Smooth muscle cell (in vitro differentiated cells): ENCODE measurements at regions not wholly inside any gene's neighbourhood (a gene's known extent, or its start where the extent isn't known, plus 50 kb on each side); places are given as distances from the start of the nearest gene placed in this dataset.

Experiments
- DNase-seq: peaks from one replicate; lab custom pipeline; 2025; ENCODE audit not compliant: unreplicated experiment; lab: John Stamatoyannopoulos, UW
- H2AFZ ChIP-seq: fragments of 200-600 bp; sonication (generic); 2 replicates; pipeline ENCODE4 v1.6.0; 2016; ENCODE audit warnings: antibody characterized with exemption, low read depth, mild to moderate bottlenecking
- H3F3A ChIP-seq: fragments of 200-600 bp; sonication (generic); 2 replicates; pipeline ENCODE4 v1.6.0; 2017; ENCODE audit warnings: antibody characterized with exemption, low read depth
- H3K27ac ChIP-seq: fragments of 200-600 bp; sonication (generic); 2 replicates; pipeline ENCODE4 v1.5.1; 2016; ENCODE audit warnings: low read depth, mild to moderate bottlenecking
- H3K27me3 ChIP-seq: fragments of 200-600 bp; sonication (generic); 2 replicates; pipeline ENCODE4 v1.6.1; 2016; ENCODE audit warnings: low read depth, mild to moderate bottlenecking
- H3K36me3 ChIP-seq: fragments of 200-600 bp; sonication (generic); 2 replicates; pipeline ENCODE4 v1.5.1; 2016; ENCODE audit warnings: low read depth
- H3K4me1 ChIP-seq: fragments of 200-600 bp; sonication (generic); 2 replicates; pipeline ENCODE4 v1.5.1; 2016; ENCODE audit warnings: low read depth
- H3K4me2 ChIP-seq: fragments of 200-600 bp; sonication (generic); 2 replicates; pipeline ENCODE4 v1.6.0; 2016; ENCODE audit warnings: mild to moderate bottlenecking
- H3K4me3 ChIP-seq: fragments of 200-600 bp; sonication (generic); 2 replicates; pipeline ENCODE4 v1.5.1; 2016; ENCODE audit warnings: mild to moderate bottlenecking
- H3K79me2 ChIP-seq: fragments of 200-600 bp; sonication (generic); 2 replicates; pipeline ENCODE4 v1.6.0; 2016; ENCODE audit warnings: low read depth, mild to moderate bottlenecking
- H3K9ac ChIP-seq: fragments of 200-600 bp; sonication (generic); 2 replicates; pipeline ENCODE4 v1.6.0; 2016; ENCODE audit warnings: low read depth
- H3K9me3 ChIP-seq: fragments of 200-600 bp; sonication (generic); replicated peaks from 2 replicates; pipeline ENCODE4 v1.5.1; 2016; ENCODE audit warnings: low read depth
- H4K20me1 ChIP-seq: fragments of 200-600 bp; sonication (generic); 2 replicates; pipeline ENCODE4 v1.6.0; 2016; ENCODE audit warnings: low read depth
- CTCF ChIP-seq: fragments of 200-600 bp; sonication (generic); IDR thresholded peaks from 2 replicates; pipeline ENCODE4 v1.5.1; 2017; ENCODE audit warnings: borderline replicate concordance, mild to moderate bottlenecking, antibody characterized with exemption; ENCODE audit not compliant: insufficient read depth, poor library complexity, severe bottlenecking
- WGBS: methylation state at CpG from one replicate; pipeline ENCODE4 v1.1.7; 2016; ENCODE audit warnings: low lambda C conversion rate; 5-methylcytosine and 5-hydroxymethylcytosine counted together

- Histone ChIP-seq H3K79me2 (no peaks in the 10 kb centered on the region), H4K20me1 (no peaks in the 10 kb centered on the region), H3K9ac (no peak overlapping the region), H3K9me3 (no peaks in the 10 kb centered on the region), H3K4me1 (peaks cover 5% of the 10 kb centered on the region), H3K36me3 (no peaks in the 10 kb centered on the region), H2AFZ (no peak overlapping the region), H3K27ac (no peak overlapping the region), H3F3A (no peaks in the 10 kb centered on the region), H3K4me2 (no peak overlapping the region), H3K4me3 (no peak overlapping the region), H3K27me3 (no peaks in the 10 kb centered on the region)
- no peak for DNase-seq
- no peak for TF ChIP-seq CTCF
- WGBS = 92% methylated on average over 11 of the region's 11 CpGs
Measured at GRCh38 chr5:2300421-2300820, 417.7 kb upstream of the IRX4 start.

GRCh38 chr5:2299388-2300220 is 416.9 kb upstream of the IRX4 start:
- no peak overlapping the region for H3K27ac ChIP-seq
- TF ChIP-seq CTCF = no peak
- H3F3A ChIP-seq = no peaks in the 10 kb centered on the region
- WGBS = 86% methylated on average over 19 of the region's 19 CpGs
- no peaks in the 10 kb centered on the region for H3K27me3 ChIP-seq
- no peak overlapping the region for H3K9ac ChIP-seq
- no peak for DNase-seq
- H3K36me3 ChIP-seq = no peaks in the 10 kb centered on the region
- H3K4me3 ChIP-seq = no peak overlapping the region
- H3K79me2 ChIP-seq = no peaks in the 10 kb centered on the region
- no peak overlapping the region for H2AFZ ChIP-seq
- H3K4me2 ChIP-seq = no peak overlapping the region
- no peaks in the 10 kb centered on the region for H3K9me3 ChIP-seq
- no peaks in the 10 kb centered on the region for H4K20me1 ChIP-seq
- H3K4me1 ChIP-seq = peaks cover 5% of the 10 kb centered on the region

GRCh38 chr5:2298781-2299180 is 416.1 kb upstream of the IRX4 start:
- Histone ChIP-seq H2AFZ (no peak overlapping the region), H3K4me3 (no peak overlapping the region), H3F3A (no peaks in the 10 kb centered on the region), H4K20me1 (no peaks in the 10 kb centered on the region), H3K9me3 (no peaks in the 10 kb centered on the region), H3K27me3 (no peaks in the 10 kb centered on the region), H3K36me3 (no peaks in the 10 kb centered on the region), H3K79me2 (no peaks in the 10 kb centered on the region), H3K9ac (no peak overlapping the region), H3K4me1 (peaks cover 5% of the 10 kb centered on the region), H3K27ac (no peak overlapping the region), H3K4me2 (no peak overlapping the region)
- no peak for DNase-seq
- no peak for TF ChIP-seq CTCF
- WGBS = 81% methylated on average over 3 of the region's 3 CpGs

GRCh38 chr5:2297991-2298390 is 415.3 kb upstream of the IRX4 start:
- no peaks in the 10 kb centered on the region for H3K9me3 ChIP-seq
- H3F3A ChIP-seq = no peaks in the 10 kb centered on the region
- H4K20me1 ChIP-seq = no peaks in the 10 kb centered on the region
- 90% methylated on average over 13 of the region's 13 CpGs for WGBS
- H3K4me3 ChIP-seq = no peak overlapping the region
- DNase-seq = no peak
- peaks cover 4% of the 10 kb centered on the region for H3K4me1 ChIP-seq
- H3K9ac ChIP-seq = no peak overlapping the region
- no peak overlapping the region for H3K4me2 ChIP-seq
- no peaks in the 10 kb centered on the region for H3K79me2 ChIP-seq
- H3K27me3 ChIP-seq = no peaks in the 10 kb centered on the region
- no peaks in the 10 kb centered on the region for H3K36me3 ChIP-seq
- no peak for TF ChIP-seq CTCF
- H2AFZ ChIP-seq = no peak overlapping the region
- H3K27ac ChIP-seq = no peak overlapping the region
